CD14-positive monocyte (primary cell): ENCODE measurements at regions not wholly inside any gene's neighbourhood (a gene's known extent, or its start where the extent isn't known, plus 50 kb on each side); places are given as distances from the start of the nearest gene placed in this dataset.

ENCODE experiments used
- DNase-seq, 3 donors: peaks; one replicate each; pipeline ENCODE4 v3.0.0-alpha.2; 2011 to 2022
- H2AFZ ChIP-seq: 2 replicates; pipeline ENCODE4 v1.6.0; 2012; ENCODE audit warnings: mild to moderate bottlenecking, low read depth, low read length, inconsistent platforms; ENCODE audit not compliant: insufficient read depth, poor library complexity, severe bottlenecking
- H3K27ac ChIP-seq, 2 donors: 1 replicate in 1 of 2; 2 replicates in 1 of 2; pipeline ENCODE4 v1.5.1; 2012 to 2013; ENCODE audit warnings: low read length in 2 of 2, control low read depth in 1 of 2, inconsistent platforms in 1 of 2, low read depth in 1 of 2, mild to moderate bottlenecking in 1 of 2
- H3K27me3 ChIP-seq, 2 donors: one replicate each; pipeline versions ENCODE4 v1.6.0 to v1.6.1; 2011 to 2013; ENCODE audit warnings: low read length in 2 of 2; ENCODE audit not compliant: control insufficient read depth in 2 of 2, insufficient read depth in 2 of 2
- H3K36me3 ChIP-seq, 2 donors: replicated peaks in 1 of 2; 1 replicate in 1 of 2; 2 replicates in 1 of 2; pipeline versions ENCODE4 v1.5.1 to v1.6.1; 2012 to 2013; ENCODE audit warnings: low read length in 2 of 2, control low read depth in 1 of 2, inconsistent platforms in 1 of 2, mild to moderate bottlenecking in 1 of 2; ENCODE audit not compliant: insufficient read depth in 2 of 2, control insufficient read depth in 1 of 2
- H3K4me1 ChIP-seq, 2 donors: 1 replicate in 1 of 2; 2 replicates in 1 of 2; pipeline versions ENCODE4 v1.5.1 to v1.6.1; 2012 to 2013; ENCODE audit warnings: low read length in 2 of 2, control low read depth in 1 of 2, inconsistent platforms in 1 of 2, mild to moderate bottlenecking in 1 of 2, moderate library complexity in 1 of 2; ENCODE audit not compliant: insufficient read depth in 2 of 2, control insufficient read depth in 1 of 2
- H3K4me2 ChIP-seq: replicated peaks from 2 replicates; pipeline ENCODE3; 2012; ENCODE audit warnings: low read length, moderate library complexity, mild to moderate bottlenecking; ENCODE audit not compliant: poor library complexity, severe bottlenecking; ENCODE audit errors: extremely low read depth
- H3K4me3 ChIP-seq, 3 experiments: fragments of 200-600 bp in 1 of 3; sonication (generic) in 1 of 3; replicated peaks in 1 of 3; 1 replicate in 2 of 3; 2 replicates in 1 of 3; pipeline ENCODE4 v1.5.1; 2011 to 2013; ENCODE audit warnings: low read length in 3 of 3, mild to moderate bottlenecking in 3 of 3, control low read depth in 2 of 3, low read depth in 2 of 3, inconsistent platforms in 1 of 3, moderate library complexity in 1 of 3
- H3K79me2 ChIP-seq: 2 replicates; pipeline ENCODE4 v1.6.0; 2012; ENCODE audit warnings: mild to moderate bottlenecking, control low read depth, inconsistent platforms, low read length, moderate library complexity; ENCODE audit not compliant: insufficient read depth
- H3K9ac ChIP-seq: 2 replicates; pipeline ENCODE4 v1.6.0; 2017; ENCODE audit warnings: low read length, mild to moderate bottlenecking; ENCODE audit not compliant: insufficient read depth, poor library complexity, severe bottlenecking
- H3K9me3 ChIP-seq, 2 donors: replicated peaks in 1 of 2; 1 replicate in 1 of 2; 2 replicates in 1 of 2; pipeline versions ENCODE4 v1.5.1 to v1.6.1; 2012 to 2013; ENCODE audit warnings: low read length in 2 of 2, control low read depth in 1 of 2; ENCODE audit not compliant: control insufficient read depth in 1 of 2, insufficient read depth in 1 of 2
- H4K20me1 ChIP-seq: 2 replicates; pipeline ENCODE4 v1.6.0; 2012; ENCODE audit warnings: mild to moderate bottlenecking, low read length, control low read depth, moderate library complexity; ENCODE audit not compliant: insufficient read depth
- H3K27ac Mint-ChIP-seq, 7 donors: one replicate each; pipeline ENCODE4 v1.8.0; 2020; ENCODE audit warnings: mild to moderate bottlenecking in 7 of 7, mixed read lengths in 7 of 7, moderate library complexity in 6 of 7, inconsistent platforms in 2 of 7
- H3K27me3 Mint-ChIP-seq, 3 donors: one replicate each; pipeline ENCODE4 v1.8.0; 2021 to 2022; ENCODE audit warnings: low read depth in 3 of 3, mild to moderate bottlenecking in 3 of 3, mixed read lengths in 3 of 3, moderate library complexity in 3 of 3, inconsistent platforms in 1 of 3
- H3K36me3 Mint-ChIP-seq, 2 donors: one replicate each; pipeline ENCODE4 v1.8.0; 2020; ENCODE audit warnings: mixed read lengths in 2 of 2, inconsistent platforms in 1 of 2, mild to moderate bottlenecking in 1 of 2
- H3K4me1 Mint-ChIP-seq: one replicate; pipeline ENCODE4 v1.8.0; 2020; ENCODE audit warnings: mild to moderate bottlenecking, mixed read lengths
- H3K4me3 Mint-ChIP-seq, 2 donors: one replicate each; pipeline ENCODE4 v1.8.0; 2020; ENCODE audit warnings: mild to moderate bottlenecking in 2 of 2, mixed read lengths in 2 of 2, moderate library complexity in 1 of 2
- H3K9me3 Mint-ChIP-seq, 7 donors: one replicate each; pipeline ENCODE4 v1.8.0; 2020 to 2022; ENCODE audit warnings: mixed read lengths in 7 of 7, mild to moderate bottlenecking in 6 of 7, moderate library complexity in 6 of 7, inconsistent platforms in 2 of 7
- CTCF ChIP-seq: fragments of 200-600 bp; IDR thresholded peaks from one replicate; pipeline ENCODE4 v1.8.0; 2022; ENCODE audit warnings: antibody characterized with exemption, mild to moderate bottlenecking
- WGBS: methylation state at CpG from one replicate; pipeline ENCODE4 v1.1.5; 2013; ENCODE audit warnings: missing lambda C conversion rate; ENCODE audit not compliant: insufficient coverage; 5-methylcytosine and 5-hydroxymethylcytosine counted together
- intact Hi-C, 2 donors: fragments of 100-400 bp; cut with micrococcal nuclease; formaldehyde crosslinking; loops; one replicate each; pipeline versions ENCODE4 v1.15.0 to v1.15.1; 2023

- no peak for DNase-seq
- H3K4me3 ChIP-seq = no peak overlapping the region
- no peak overlapping the region for H2AFZ ChIP-seq
- H3K27ac ChIP-seq = no peak overlapping the region
- H3K27me3 ChIP-seq = no peaks in the 10 kb centered on the region
- no peak overlapping the region for H3K4me3 Mint-ChIP-seq
- no peaks in the 10 kb centered on the region for H3K79me2 ChIP-seq
- no peaks in the 10 kb centered on the region for H3K36me3 ChIP-seq
- H3K36me3 Mint-ChIP-seq = no peaks in the 10 kb centered on the region
- TF ChIP-seq CTCF = no peak
- no peak overlapping the region for H3K9ac ChIP-seq
- H3K27ac Mint-ChIP-seq = no peak overlapping the region
- H3K4me1 Mint-ChIP-seq = no peaks in the 10 kb centered on the region
- peaks cover 0 to 2% (median 0%) of the 10 kb centered on the region in 7 donors for H3K9me3 Mint-ChIP-seq
- H3K27me3 Mint-ChIP-seq = peaks cover 2 to 5% (median 3%) of the 10 kb centered on the region in 3 donors
- H3K4me1 ChIP-seq = no peaks in the 10 kb centered on the region
- no peaks in the 10 kb centered on the region for H3K9me3 ChIP-seq
- WGBS = 90% methylated on average over 3 of the region's 5 CpGs
- intact Hi-C loops = no loop called here
- H3K4me2 ChIP-seq = no peak overlapping the region
- H4K20me1 ChIP-seq = no peaks in the 10 kb centered on the region
Observed at GRCh38 chr2:18118703-18119102, 240.2 kb downstream of the KCNS3 start.

GRCh38 chr2:18117592-18117991, 239.1 kb downstream of the KCNS3 start:
- Histone ChIP-seq H2AFZ (no peak overlapping the region), H3K9me3 (no peaks in the 10 kb centered on the region), H3K36me3 (no peaks in the 10 kb centered on the region), H3K9ac (no peak overlapping the region), H3K27ac (no peak overlapping the region), H3K4me2 (no peak overlapping the region), H4K20me1 (no peaks in the 10 kb centered on the region), H3K27me3 (no peaks in the 10 kb centered on the region), H3K4me3 (no peak overlapping the region), H3K4me1 (no peaks in the 10 kb centered on the region), H3K79me2 (no peaks in the 10 kb centered on the region)
- Mint-ChIP-seq H3K4me1 (no peaks in the 10 kb centered on the region), H3K36me3 (no peaks in the 10 kb centered on the region), H3K9me3 (no peaks in the 10 kb centered on the region), H3K27ac (no peak overlapping the region), H3K27me3 (peaks cover 0 to 5% (median 3%) of the 10 kb centered on the region in 3 donors), H3K4me3 (no peak overlapping the region)
- no CpG with 5 or more reads among the region's 2 CpGs for WGBS
- no peak for DNase-seq
- no peak for TF ChIP-seq CTCF
- intact Hi-C loops = no loop called here
